ENCODE measurements at regions not wholly inside any gene's neighbourhood (a gene's known extent, or its start where the extent isn't known, plus 50 kb on each side); places are given as distances from the start of the nearest gene placed in this dataset.

GRCh38 chrX:3514996-3515395 is 168.5 kb upstream of the MXRA5 start:
- TF ChIP-seq CTCF (conservative IDR thresholded peaks at IDR 0.05; ENCODE audit: low read length) (no peak), EZH2phosphoT487 (IDR thresholded peaks at IDR 0.05; ENCODE audit: borderline replicate concordance, low read depth, low read length) (no peak)

Data from OCI-LY7 (cell line).